GM23338 (cell line): ENCODE measurements at regions not wholly inside any gene's neighbourhood (a gene's known extent, or its start where the extent isn't known, plus 50 kb on each side); places are given as distances from the start of the nearest gene placed in this dataset.

ENCODE experiments used
- ATAC-seq: fragments of 200-7000 bp; cut with Tn5 transposase; 3 replicates; pipeline ENCODE4 v1.9.1; 2020
- DNase-seq: peaks from one replicate; pipeline ENCODE4 v3.0.0-alpha.2; 2015; ENCODE audit warnings: low spot score
- H2AFZ ChIP-seq: fragments of 200-600 bp; sonication (generic); 2 replicates; pipeline ENCODE4 v1.8.0; 2016; ENCODE audit warnings: antibody characterized with exemption, mild to moderate bottlenecking, moderate library complexity
- H3F3A ChIP-seq: fragments of 200-600 bp; sonication (generic); replicated peaks from 2 replicates; pipeline ENCODE4 v1.8.0; 2017; ENCODE audit warnings: antibody characterized with exemption, mixed run types, low read depth
- H3K27ac ChIP-seq: fragments of 200-600 bp; sonication (generic); 2 replicates; pipeline ENCODE4 v1.6.1; 2016; ENCODE audit warnings: low read depth
- H3K27me3 ChIP-seq: fragments of 200-600 bp; sonication (generic); 2 replicates; pipeline ENCODE4 v1.8.0; 2016; ENCODE audit warnings: mild to moderate bottlenecking, mixed run types, moderate library complexity; ENCODE audit not compliant: insufficient read depth
- H3K36me3 ChIP-seq: fragments of 200-600 bp; sonication (generic); 2 replicates; pipeline ENCODE4 v1.8.0; 2016; ENCODE audit warnings: mild to moderate bottlenecking; ENCODE audit not compliant: insufficient read depth
- H3K4me1 ChIP-seq: fragments of 200-600 bp; sonication (generic); 2 replicates; pipeline ENCODE4 v1.8.0; 2016; ENCODE audit warnings: mild to moderate bottlenecking, moderate library complexity; ENCODE audit not compliant: insufficient read depth
- H3K4me2 ChIP-seq: fragments of 200-600 bp; sonication (generic); 2 replicates; pipeline ENCODE4 v1.7.1; 2017; ENCODE audit warnings: mixed run types
- H3K4me3 ChIP-seq: fragments of 200-600 bp; sonication (generic); 2 replicates; pipeline ENCODE4 v1.6.1; 2016; ENCODE audit warnings: mixed run types
- H3K79me2 ChIP-seq: fragments of 200-600 bp; sonication (generic); replicated peaks from 2 replicates; pipeline ENCODE4 v1.8.0; 2017; ENCODE audit warnings: mild to moderate bottlenecking; ENCODE audit not compliant: insufficient read depth
- H3K9me2 ChIP-seq: fragments of 200-600 bp; sonication (generic); 2 replicates; pipeline ENCODE4 v1.8.0; 2017; ENCODE audit not compliant: insufficient read depth
- H4K20me1 ChIP-seq: fragments of 200-600 bp; sonication (generic); replicated peaks from 2 replicates; pipeline ENCODE4 v1.8.0; 2017; ENCODE audit warnings: mild to moderate bottlenecking; ENCODE audit not compliant: insufficient read depth
- H3K27ac Mint-ChIP-seq: 2 replicates; pipeline ENCODE4 v1.8.0; 2020; ENCODE audit warnings: inconsistent platforms, mild to moderate bottlenecking, moderate library complexity, mixed read lengths
- H3K27me3 Mint-ChIP-seq: 3 replicates; pipeline ENCODE4 v1.8.0; 2022; ENCODE audit warnings: low read depth, mild to moderate bottlenecking, moderate library complexity, mixed read lengths, inconsistent platforms; ENCODE audit not compliant: insufficient read depth, poor library complexity
- H3K36me3 Mint-ChIP-seq: 3 replicates; pipeline ENCODE4 v1.8.0; 2021; ENCODE audit warnings: low read depth, mild to moderate bottlenecking, inconsistent platforms, moderate library complexity, mixed read lengths
- H3K4me1 Mint-ChIP-seq: 3 replicates; pipeline ENCODE4 v1.8.0; 2020; ENCODE audit warnings: mild to moderate bottlenecking, inconsistent platforms, mixed read lengths
- H3K4me3 Mint-ChIP-seq: 3 replicates; pipeline ENCODE4 v1.8.0; 2021; ENCODE audit warnings: moderate library complexity, mild to moderate bottlenecking, inconsistent platforms, mixed read lengths
- H3K9me3 Mint-ChIP-seq: 3 replicates; pipeline ENCODE4 v1.8.0; 2020; ENCODE audit warnings: moderate library complexity, mild to moderate bottlenecking, inconsistent platforms, mixed read lengths
- CREB1 ChIP-seq: fragments of 250-450 bp; sonication (Bioruptor Pico); IDR thresholded peaks from 2 replicates; pipeline ENCODE4 v1.5.0; 2020; ENCODE audit warnings: low read depth, mild to moderate bottlenecking, moderate library complexity
- CTCF ChIP-seq, 2 experiments: fragments of 200-600 bp in 1 of 2; sonication (generic) in 1 of 2; conservative IDR thresholded peaks; 2 replicates each; pipeline versions ENCODE4 v1.5.1 to v1.6.1; 2016 to 2017; ENCODE audit warnings: antibody characterized with exemption in 2 of 2, low read depth in 2 of 2, mild to moderate bottlenecking in 2 of 2, moderate library complexity in 1 of 2
- ETS1 ChIP-seq: IDR thresholded peaks from 2 replicates; pipeline ENCODE4 v1.6.1; 2016; ENCODE audit warnings: antibody characterized with exemption
- EZH2 ChIP-seq: fragments of 200-600 bp; sonication (generic); IDR thresholded peaks from one replicate; pipeline ENCODE4 v1.8.0; 2017; ENCODE audit warnings: antibody characterized with exemption, mild to moderate bottlenecking, low read depth; ENCODE audit not compliant: unreplicated experiment
- EZH2phosphoT487 ChIP-seq: fragments of 200-600 bp; sonication (generic); IDR thresholded peaks from one replicate; pipeline ENCODE4 v1.8.1; 2018; ENCODE audit warnings: antibody characterized with exemption; ENCODE audit not compliant: unreplicated experiment
- JUNB ChIP-seq: IDR thresholded peaks from one replicate; pipeline ENCODE4 v1.6.1; 2016; ENCODE audit warnings: antibody characterized with exemption; ENCODE audit not compliant: unreplicated experiment
- NANOG ChIP-seq: IDR thresholded peaks from 2 replicates; pipeline ENCODE4 v1.6.1; 2016; ENCODE audit warnings: antibody characterized with exemption, borderline replicate concordance
- POLR2AphosphoS5 ChIP-seq: IDR thresholded peaks from 2 replicates; pipeline ENCODE4 v1.6.1; 2016; ENCODE audit warnings: antibody characterized with exemption, low read depth
- REST ChIP-seq: IDR thresholded peaks from one replicate; pipeline ENCODE4 v1.6.1; 2018; ENCODE audit warnings: antibody characterized with exemption; ENCODE audit not compliant: unreplicated experiment
- STAT1 ChIP-seq: IDR thresholded peaks from one replicate; pipeline ENCODE4 v1.6.1; 2016; ENCODE audit warnings: antibody characterized with exemption; ENCODE audit not compliant: unreplicated experiment
- ZNF114 ChIP-seq: fragments of 250-450 bp; sonication (Bioruptor Pico); IDR thresholded peaks from 2 replicates; pipeline ENCODE4 v1.5.0; 2020; ENCODE audit warnings: mild to moderate bottlenecking, moderate library complexity
- ZNF331 ChIP-seq: fragments of 250-450 bp; sonication (Bioruptor Pico); IDR thresholded peaks from 2 replicates; pipeline ENCODE4 v1.5.0; 2020; ENCODE audit warnings: low read depth, mild to moderate bottlenecking, moderate library complexity
- ZNF462 ChIP-seq: fragments of 250-450 bp; sonication (Bioruptor Pico); IDR thresholded peaks from 2 replicates; pipeline ENCODE4 v1.5.0; 2020; ENCODE audit warnings: mild to moderate bottlenecking, moderate library complexity

GRCh38 chrX:20362268-20363267 lies 95.9 kb upstream of the RPS6KA3 start:
- Histone ChIP-seq H3K27ac (no peak overlapping the region), H3K36me3 (no peaks in the 10 kb centered on the region), H3K4me3 (no peak overlapping the region), H3K27me3 (no peaks in the 10 kb centered on the region), H3K9me2 (no peaks in the 10 kb centered on the region), H3K4me2 (no peak overlapping the region), H4K20me1 (no peaks in the 10 kb centered on the region), H3K79me2 (no peaks in the 10 kb centered on the region), H3F3A (no peaks in the 10 kb centered on the region), H3K4me1 (no peaks in the 10 kb centered on the region), H2AFZ (no peak overlapping the region)
- Mint-ChIP-seq H3K4me3 (no peak overlapping the region), H3K36me3 (no peaks in the 10 kb centered on the region), H3K27me3 (peaks cover 4% of the 10 kb centered on the region), H3K9me3 (no peaks in the 10 kb centered on the region; the same call in 2 of the 3 replicates), H3K27ac (no peak overlapping the region), H3K4me1 (peaks cover 16% of the 10 kb centered on the region)
- TF ChIP-seq EZH2 = no peak
- TF ChIP-seq STAT1 = no peak
- TF ChIP-seq ETS1 = no peak
- no peak for TF ChIP-seq CTCF (conservative IDR thresholded peaks at IDR 0.05; ENCODE audit: low read depth in 2 of 2)
- no peak for TF ChIP-seq POLR2AphosphoS5
- TF ChIP-seq REST = no peak
- no peak for TF ChIP-seq EZH2phosphoT487
- no peak for TF ChIP-seq ZNF462 (CRISPR knock-in tag)
- no peak for TF ChIP-seq JUNB
- no peak for TF ChIP-seq ZNF114 (CRISPR knock-in tag)
- TF ChIP-seq ZNF331 (CRISPR knock-in tag) = no peak
- TF ChIP-seq CREB1 (CRISPR knock-in tag) = no peak
- TF ChIP-seq NANOG = no peak
- no peak for DNase-seq
- ATAC-seq = no peak
